Uterus (tissue), 3 donors: ENCODE measurements at regions not wholly inside any gene's neighbourhood (a gene's known extent, or its start where the extent isn't known, plus 50 kb on each side); places are given as distances from the start of the nearest gene placed in this dataset.

Source experiments
- DNase-seq, 2 donors: peaks; one replicate each; pipeline ENCODE4 v3.0.0-alpha.2; 2019 to 2020
- H3K27ac ChIP-seq, 2 donors: fragments of 200-600 bp; sonication (generic); 1 replicate in 1 of 2; 2 replicates in 1 of 2; pipeline ENCODE4 v1.5.1; 2016 to 2018
- H3K27me3 ChIP-seq, 2 donors: fragments of 200-600 bp; sonication (generic); one replicate each; pipeline ENCODE4 v1.5.1; 2018 to 2019; ENCODE audit warnings: control low read depth in 1 of 2
- H3K36me3 ChIP-seq, 2 donors: fragments of 200-600 bp; sonication (generic); one replicate each; pipeline ENCODE4 v1.5.1; 2019; ENCODE audit warnings: control low read depth in 1 of 2
- H3K4me1 ChIP-seq, 2 donors: fragments of 200-600 bp; sonication (generic); one replicate each; pipeline ENCODE4 v1.5.1; 2018 to 2019; ENCODE audit warnings: control low read depth in 1 of 2
- H3K4me3 ChIP-seq, 2 donors: fragments of 200-600 bp; sonication (generic); 1 replicate in 1 of 2; 2 replicates in 1 of 2; pipeline ENCODE4 v1.5.1; 2018 to 2019; ENCODE audit warnings: mild to moderate bottlenecking in 1 of 2
- H3K9me3 ChIP-seq, 2 donors: fragments of 200-600 bp; sonication (generic); one replicate each; pipeline ENCODE4 v1.5.1; 2019; ENCODE audit warnings: control low read depth in 1 of 2
- POLR2A ChIP-seq, 2 donors: fragments of 450-650 bp; IDR thresholded peaks; one replicate each; pipeline ENCODE4 v1.6.1; 2016; ENCODE audit warnings: antibody characterized with exemption in 2 of 2, mild to moderate bottlenecking in 1 of 2, moderate library complexity in 1 of 2
- intact Hi-C: fragments of 100-400 bp; cut with DNase I; formaldehyde crosslinking; loops from one replicate; pipeline ENCODE4 v1.15.1; 2023; ENCODE audit warnings: low total_unique reads
- TF ChIP-seq, protein P1 (sequence below), 4 experiments: fragments of 200-600 bp in 2 of 4; fragments of 450-650 bp in 2 of 4; sonication (generic) in 2 of 4; IDR thresholded peaks; one replicate each; pipeline ENCODE4 v1.5.1; 2016 to 2019; ENCODE audit warnings: antibody characterized with exemption in 4 of 4, mild to moderate bottlenecking in 2 of 4, moderate library complexity in 1 of 4
- donor health status: DM: yes; HTN: yes; CAD: no.

DNA sequence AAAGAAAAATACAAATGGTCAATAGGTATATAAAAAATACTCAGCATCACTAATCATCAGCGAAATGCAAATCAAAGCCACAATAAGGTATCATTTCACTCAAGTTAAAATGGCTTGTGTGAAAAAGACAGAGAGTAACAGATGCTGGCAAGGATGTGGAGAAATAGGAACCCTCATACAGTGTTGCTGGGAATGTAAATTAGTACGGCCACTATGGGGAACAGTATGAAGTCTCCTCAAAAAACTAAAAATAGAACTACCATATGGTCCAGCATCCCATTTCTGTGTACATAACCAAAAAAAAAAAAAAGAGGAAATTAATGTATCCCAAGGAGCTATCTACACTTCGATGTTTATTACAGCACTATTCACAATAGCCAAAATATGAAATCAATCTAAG lies 98.1 kb upstream of the TGFBR2 start:
- H3K4me3 ChIP-seq, result no peak overlapping the region
- no peaks in the 10 kb centered on the region for H3K36me3 ChIP-seq
- no peak overlapping the region for H3K27ac ChIP-seq
- no peaks in the 10 kb centered on the region for H3K4me1 ChIP-seq
- H3K27me3 ChIP-seq, result no peaks in the 10 kb centered on the region
- H3K9me3 ChIP-seq, result no peaks in the 10 kb centered on the region
- DNase-seq, result no peak
- intact Hi-C loops, result no loop called here
- TF ChIP-seq, protein P1, sequence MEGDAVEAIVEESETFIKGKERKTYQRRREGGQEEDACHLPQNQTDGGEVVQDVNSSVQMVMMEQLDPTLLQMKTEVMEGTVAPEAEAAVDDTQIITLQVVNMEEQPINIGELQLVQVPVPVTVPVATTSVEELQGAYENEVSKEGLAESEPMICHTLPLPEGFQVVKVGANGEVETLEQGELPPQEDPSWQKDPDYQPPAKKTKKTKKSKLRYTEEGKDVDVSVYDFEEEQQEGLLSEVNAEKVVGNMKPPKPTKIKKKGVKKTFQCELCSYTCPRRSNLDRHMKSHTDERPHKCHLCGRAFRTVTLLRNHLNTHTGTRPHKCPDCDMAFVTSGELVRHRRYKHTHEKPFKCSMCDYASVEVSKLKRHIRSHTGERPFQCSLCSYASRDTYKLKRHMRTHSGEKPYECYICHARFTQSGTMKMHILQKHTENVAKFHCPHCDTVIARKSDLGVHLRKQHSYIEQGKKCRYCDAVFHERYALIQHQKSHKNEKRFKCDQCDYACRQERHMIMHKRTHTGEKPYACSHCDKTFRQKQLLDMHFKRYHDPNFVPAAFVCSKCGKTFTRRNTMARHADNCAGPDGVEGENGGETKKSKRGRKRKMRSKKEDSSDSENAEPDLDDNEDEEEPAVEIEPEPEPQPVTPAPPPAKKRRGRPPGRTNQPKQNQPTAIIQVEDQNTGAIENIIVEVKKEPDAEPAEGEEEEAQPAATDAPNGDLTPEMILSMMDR (IDR thresholded peaks at IDR 0.05), result no peak
- TF ChIP-seq POLR2A (IDR thresholded peaks at IDR 0.05), result no peak

DNA sequence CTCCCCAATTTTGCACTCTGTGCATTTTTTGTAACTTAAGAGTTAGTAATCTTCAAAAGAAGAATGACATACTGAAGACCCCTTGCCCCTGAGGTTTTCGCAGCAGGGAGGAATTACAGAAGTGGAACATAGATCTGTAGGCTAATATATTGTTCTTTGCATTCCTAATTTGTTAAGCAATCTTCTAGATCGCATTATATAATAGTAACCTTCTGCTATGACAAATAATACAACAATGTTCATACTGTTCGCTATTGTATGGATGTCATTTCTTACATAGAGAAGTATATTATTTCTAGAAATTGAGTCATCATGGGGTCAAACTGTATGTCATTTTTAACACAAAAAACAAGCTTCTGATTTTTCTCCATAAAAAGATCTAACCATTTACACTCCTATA lies 95.8 kb upstream of the TGFBR2 start:
- H3K4me3 ChIP-seq, result no peak overlapping the region
- intact Hi-C loops, result no loop called here

DNA sequence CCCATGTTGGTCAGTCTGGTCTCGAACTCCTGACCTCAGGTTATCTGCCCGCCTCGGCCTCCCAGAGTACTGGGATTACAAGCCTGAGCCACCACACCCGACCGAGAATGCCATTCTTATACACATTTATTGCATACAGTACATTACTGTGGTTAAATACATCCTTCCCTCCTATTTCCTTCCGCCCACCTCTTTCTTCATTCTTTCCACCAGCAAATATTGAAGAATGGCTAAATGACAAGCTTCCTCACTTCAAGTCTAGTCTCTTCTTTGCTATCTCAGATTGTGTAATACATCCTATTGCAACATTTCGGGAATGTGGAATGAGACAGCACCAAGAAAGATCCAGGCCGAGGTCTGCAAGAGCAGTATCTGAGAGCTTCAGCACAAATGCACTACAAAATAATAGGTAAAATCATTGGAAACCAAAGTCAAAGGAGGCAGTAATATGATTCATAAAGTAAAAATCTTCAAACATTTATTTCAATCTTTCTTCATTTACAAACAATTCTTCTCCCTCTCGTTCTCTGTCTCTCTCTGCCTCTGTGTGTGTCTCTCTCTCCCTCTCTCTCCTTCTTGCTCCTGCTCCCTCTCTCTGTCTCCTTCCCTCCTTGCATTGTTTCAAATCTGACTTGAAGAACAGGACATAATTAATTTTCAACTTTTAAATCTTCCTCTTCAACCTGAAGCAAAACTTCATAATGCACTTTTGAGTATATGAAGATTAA lies 94.7 kb upstream of the TGFBR2 start:
- no peaks in the 10 kb centered on the region for H3K36me3 ChIP-seq
- intact Hi-C loops, result no loop called here
- H3K4me3 ChIP-seq, result no peak overlapping the region
- no peaks in the 10 kb centered on the region for H3K27me3 ChIP-seq
- H3K4me1 ChIP-seq, result no peaks in the 10 kb centered on the region
- TF ChIP-seq, protein P1 (IDR thresholded peaks at IDR 0.05), result no peak
- no peak for TF ChIP-seq POLR2A (IDR thresholded peaks at IDR 0.05)
- peak in 1 of 2 donors; percentile 48 for DNase-seq
- peak overlapping the region; percentile 53 to 64 for H3K27ac ChIP-seq
- H3K9me3 ChIP-seq, result no peaks in the 10 kb centered on the region

More for the DNA sequence above, 95.8 kb upstream of the TGFBR2 start:
- H3K4me1 ChIP-seq, result no peaks in the 10 kb centered on the region
- no peak for DNase-seq
- no peaks in the 10 kb centered on the region for H3K27me3 ChIP-seq
- no peak for TF ChIP-seq POLR2A (IDR thresholded peaks at IDR 0.05)
- TF ChIP-seq, protein P1 (IDR thresholded peaks at IDR 0.05), result no peak
- no peaks in the 10 kb centered on the region for H3K36me3 ChIP-seq
- no peak overlapping the region for H3K27ac ChIP-seq
- H3K9me3 ChIP-seq, result no peaks in the 10 kb centered on the region

DNA sequence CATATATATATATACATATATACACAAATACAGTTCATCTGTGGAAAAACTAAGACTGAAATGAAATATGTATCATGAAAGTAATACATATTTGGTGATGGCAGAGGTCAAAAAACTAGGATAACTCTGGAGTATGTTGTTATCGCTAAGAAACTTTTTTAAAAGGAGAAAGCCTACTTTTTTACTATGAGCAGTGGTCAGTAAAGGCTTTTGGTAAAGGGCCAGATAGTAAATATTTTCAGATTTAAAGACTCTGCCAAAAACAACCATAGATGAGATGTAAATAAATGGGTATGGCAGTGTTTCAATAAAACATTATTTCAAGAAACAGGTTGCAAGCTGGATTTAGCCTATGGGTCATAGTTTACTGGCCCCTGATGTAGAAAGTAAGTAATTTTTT lies 93.8 kb upstream of the TGFBR2 start:
- H3K36me3 ChIP-seq, result no peaks in the 10 kb centered on the region
- DNase-seq, result no peak
- H3K4me1 ChIP-seq, result no peaks in the 10 kb centered on the region
- no peaks in the 10 kb centered on the region for H3K9me3 ChIP-seq
- peak overlapping the region in 1 of 2 donors; percentile 46 for H3K27ac ChIP-seq
- no peak for TF ChIP-seq POLR2A (IDR thresholded peaks at IDR 0.05)
- TF ChIP-seq, protein P1 (IDR thresholded peaks at IDR 0.05), result no peak
- H3K4me3 ChIP-seq, result no peak overlapping the region
- no peaks in the 10 kb centered on the region for H3K27me3 ChIP-seq
- intact Hi-C loops, result no loop called here

DNA sequence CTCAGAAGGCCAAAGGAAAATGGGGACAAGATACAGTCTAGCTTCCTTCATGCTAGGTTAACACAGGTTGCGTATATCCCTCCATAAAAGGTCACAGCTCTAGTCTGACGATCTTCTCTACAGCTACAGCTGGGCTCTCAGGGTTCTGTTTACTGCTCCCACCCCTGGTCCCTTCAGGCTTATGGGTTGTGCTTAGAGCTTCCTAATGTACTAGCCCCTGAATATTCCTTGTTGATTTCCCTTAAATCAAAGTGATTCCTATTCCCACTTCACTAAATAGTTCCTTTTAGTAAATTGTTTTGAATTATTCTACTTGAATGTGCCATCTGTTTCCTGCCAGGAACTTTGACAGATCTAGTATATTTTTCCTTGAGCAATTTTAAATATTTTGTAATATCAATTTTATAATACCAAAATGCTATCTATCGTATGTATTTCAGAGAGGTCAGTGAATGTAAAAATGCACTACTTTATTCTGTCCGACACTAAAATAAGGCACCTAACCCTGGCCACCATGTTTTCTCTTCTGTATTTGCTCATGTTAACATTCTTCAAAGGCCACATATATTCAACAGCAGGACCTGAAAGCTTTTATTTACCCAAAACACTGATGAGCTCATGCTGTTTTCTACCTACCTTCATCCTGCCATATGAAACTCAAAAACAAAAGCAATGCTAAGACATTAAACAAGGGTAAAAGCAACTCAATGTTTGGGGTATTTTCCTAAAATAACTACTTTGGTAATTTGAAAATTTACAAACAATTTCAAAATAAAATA lies 92.8 kb upstream of the TGFBR2 start:
- Histone ChIP-seq H3K4me1 (no peaks in the 10 kb centered on the region), H3K27ac (no peak overlapping the region), H3K4me3 (no peak overlapping the region), H3K9me3 (no peaks in the 10 kb centered on the region), H3K36me3 (no peaks in the 10 kb centered on the region), H3K27me3 (no peaks in the 10 kb centered on the region)
- intact Hi-C loops, result no loop called here
- TF ChIP-seq POLR2A (IDR thresholded peaks at IDR 0.05), result no peak
- TF ChIP-seq, protein P1 (IDR thresholded peaks at IDR 0.05), result no peak
- DNase-seq, result no peak
